Activated CD4-positive, alpha-beta T cell treated with anti-CD3 and anti-CD28 coated beads, Interleukin-2, amount 50 U/mL, for 16 hours (primary cell): ENCODE measurements at regions not wholly inside any gene's neighbourhood (a gene's known extent, or its start where the extent isn't known, plus 50 kb on each side); places are given as distances from the start of the nearest gene placed in this dataset.
"Not testable (repeated sequence)": the region's sequence is repeated elsewhere in the genome, so short reads cannot be mapped to it uniquely, and the experiment has no call there.

Experiments
- DNase-seq: peaks from one replicate; pipeline ENCODE4 v3.0.0-alpha.2; 2020

- no peak for DNase-seq
Observed at GRCh38 chr11:129702410-129703398, 112.9 kb upstream of the TMEM45B start.

- DNase-seq: no peak
Observed at GRCh38 chr11:129703846-129704245, 111.8 kb upstream of the TMEM45B start.

GRCh38 chr11:129704831-129705230 lies 110.8 kb upstream of the TMEM45B start:
- DNase-seq: no peak

- no peak for DNase-seq
Observed at GRCh38 chr11:129705341-129705740, 110.3 kb upstream of the TMEM45B start.

GRCh38 chr11:129705933-129706332 lies 109.7 kb upstream of the TMEM45B start:
- no peak for DNase-seq

- no peak for DNase-seq
Observed at GRCh38 chr11:129709801-129710398, 105.7 kb upstream of the TMEM45B start.

GRCh38 chr11:129710423-129710822 lies 105.2 kb upstream of the TMEM45B start:
- no peak for DNase-seq

- no peak for DNase-seq
Observed at GRCh38 chr11:129711760-129712159, 103.9 kb upstream of the TMEM45B start.

GRCh38 chr11:129712486-129713240 lies 103.0 kb upstream of the TMEM45B start:
- not testable (repeated sequence) for DNase-seq

- DNase-seq: no peak
Observed at GRCh38 chr11:129719037-129719436, 96.6 kb upstream of the TMEM45B start.

- DNase-seq: no peak
Observed at GRCh38 chr11:129720156-129720555, 95.5 kb upstream of the TMEM45B start.

GRCh38 chr11:129720994-129721393 lies 94.7 kb upstream of the TMEM45B start:
- DNase-seq: no peak

GRCh38 chr11:129721685-129722084 lies 94.0 kb upstream of the TMEM45B start:
- DNase-seq: no peak

GRCh38 chr11:129722529-129722928 lies 93.1 kb upstream of the TMEM45B start:
- no peak for DNase-seq

- no peak for DNase-seq
Observed at GRCh38 chr11:129723146-129723760, 92.4 kb upstream of the TMEM45B start.

- no peak for DNase-seq
Observed at GRCh38 chr11:129723761-129724162, 91.9 kb upstream of the TMEM45B start.

- DNase-seq: no peak
Observed at GRCh38 chr11:129724866-129725265, 90.8 kb upstream of the TMEM45B start.

- DNase-seq: no peak
Observed at GRCh38 chr11:129726179-129726578, 89.5 kb upstream of the TMEM45B start.

GRCh38 chr11:129728581-129728980 lies 87.1 kb upstream of the TMEM45B start:
- DNase-seq: no peak

GRCh38 chr11:129729216-129729615 lies 86.4 kb upstream of the TMEM45B start:
- DNase-seq: no peak

- no peak for DNase-seq
Observed at GRCh38 chr11:129729823-129730222, 85.8 kb upstream of the TMEM45B start.

GRCh38 chr11:129731316-129731715 lies 84.3 kb upstream of the TMEM45B start:
- DNase-seq: no peak

GRCh38 chr11:129732941-129733340 lies 82.7 kb upstream of the TMEM45B start:
- DNase-seq: no peak
